ENCODE measurements at regions not wholly inside any gene's neighbourhood (a gene's known extent, or its start where the extent isn't known, plus 50 kb on each side); places are given as distances from the start of the nearest gene placed in this dataset.

- DNase-seq = no peak
These were observed 70.4 kb upstream of the SMNDC1 start for GRCh38 chr10:110375121-110375520.

GRCh38 chr10:110376021-110376766 is 71.5 kb upstream of the SMNDC1 start:
- DNase-seq = no peak

GRCh38 chr10:110376767-110377160 is 72.0 kb upstream of the SMNDC1 start:
- no peak for DNase-seq

GRCh38 chr10:110378006-110378405 is 73.3 kb upstream of the SMNDC1 start:
- no peak for DNase-seq

GRCh38 chr10:110378533-110379108 is 73.9 kb upstream of the SMNDC1 start:
- DNase-seq = no peak

- no peak for DNase-seq
These were observed 75.1 kb upstream of the SMNDC1 start for GRCh38 chr10:110379831-110380230.

GRCh38 chr10:110380293-110380692 is 75.6 kb upstream of the SMNDC1 start:
- no peak for DNase-seq

GRCh38 chr10:110382695-110383094 is 78.0 kb upstream of the SMNDC1 start:
- DNase-seq = no peak

GRCh38 chr10:110387617-110387982 is 82.9 kb upstream of the SMNDC1 start:
- no peak for DNase-seq

- DNase-seq = peak in 1 of 2 donors; percentile 30
These were observed 83.4 kb upstream of the SMNDC1 start for GRCh38 chr10:110387983-110388686.

GRCh38 chr10:110388687-110389052 is 84.0 kb upstream of the SMNDC1 start:
- no peak for DNase-seq

- no peak for DNase-seq
These were observed 84.5 kb upstream of the SMNDC1 start for GRCh38 chr10:110389255-110389654.

- no peak for DNase-seq
These were observed 86.8 kb upstream of the SMNDC1 start for GRCh38 chr10:110391541-110391940.

- no peak for DNase-seq
These were observed 87.4 kb upstream of the SMNDC1 start for GRCh38 chr10:110392121-110392520.

GRCh38 chr10:110392868-110393740 is 88.4 kb upstream of the SMNDC1 start:
- DNase-seq = no peak

GRCh38 chr10:110393866-110394265 is 89.1 kb upstream of the SMNDC1 start:
- no peak for DNase-seq

- DNase-seq = no peak
These were observed 89.6 kb upstream of the SMNDC1 start for GRCh38 chr10:110394296-110394695.

- no peak for DNase-seq
These were observed 90.2 kb upstream of the SMNDC1 start for GRCh38 chr10:110394898-110395297.

- DNase-seq = peak; percentile 26 to 42
These were observed 90.9 kb upstream of the SMNDC1 start for GRCh38 chr10:110395350-110396283.

- no peak for DNase-seq
These were observed 91.5 kb upstream of the SMNDC1 start for GRCh38 chr10:110396284-110396651.

GRCh38 chr10:110397856-110398255 is 93.1 kb upstream of the SMNDC1 start:
- DNase-seq = no peak
